ENCODE measurements at regions not wholly inside any gene's neighbourhood (a gene's known extent, or its start where the extent isn't known, plus 50 kb on each side); places are given as distances from the start of the nearest gene placed in this dataset.

DNA sequence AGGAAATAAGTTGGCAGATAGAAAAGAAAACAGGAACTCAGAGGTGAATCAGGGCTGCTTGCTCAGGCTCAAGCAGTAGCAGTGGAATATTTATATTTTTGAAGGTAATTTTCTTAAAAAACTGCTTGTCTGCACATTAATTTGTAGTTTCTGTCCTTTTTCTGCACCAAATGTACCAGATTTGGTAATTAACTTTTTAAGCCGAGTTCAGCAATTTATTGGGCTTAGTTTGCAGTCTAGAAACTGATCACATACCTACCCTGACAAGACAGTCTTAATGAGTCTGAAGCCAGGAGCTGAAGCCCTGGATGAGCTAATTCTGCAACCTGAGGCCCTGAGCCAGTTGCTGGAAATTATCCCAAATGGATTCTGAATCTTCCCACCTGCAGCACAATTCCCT is 647.0 kb downstream of the TDRD15 start:
- Histone ChIP-seq H3K4me3 (no peak overlapping the region), H3K4me2 (no peak overlapping the region), H3K9me3 (0 out of 3 replicates have a peak, but pooled peaks cover 3% of the 10 kb centered on the region), H3K4me1 (no peaks in the 10 kb centered on the region), H3K27ac (no peak overlapping the region)
- FAIRE-seq (no peak), DNase-seq (ENCODE audit: low read depth in 1 of 2, low spot score in 1 of 2) (no peak), ATAC-seq (no peak)
- POLR2A ChIA-PET: no interaction called here
- TF ChIP-seq RCOR1 (IDR thresholded peaks at IDR 0.05; ENCODE audit: low read depth, low read length) (no peak), ZNF302 (CRISPR knock-in tag; IDR thresholded peaks at IDR 0.05) (no peak), CEBPB (IDR thresholded peaks at IDR 0.05) (no peak), RNF2 (IDR thresholded peaks at IDR 0.05; ENCODE audit: borderline replicate concordance, low read depth) (no peak), FOSL2 (IDR thresholded peaks at IDR 0.05) (no peak), FOSL2 (CRISPR knock-in tag; IDR thresholded peaks at IDR 0.05) (no peak)
- 3% methylated on average over 1 of the region's 1 CpG for WGBS (ENCODE audit: missing lambda C conversion rate)
- CTCF ChIA-PET: no interaction called here

GRCh38 chr2:21772624-21773023 is 648.9 kb downstream of the TDRD15 start:
- WGBS (ENCODE audit: missing lambda C conversion rate): 0% methylated on average over 1 of the region's 1 CpG
- H3K9me3 ChIP-seq: no peaks in the 10 kb centered on the region
- no peak for DNase-seq (ENCODE audit: low read depth in 1 of 2, low spot score in 1 of 2)
- TF ChIP-seq NR3C1 (IDR thresholded peaks at IDR 0.05) (no peak), FOSL2 (IDR thresholded peaks at IDR 0.05) (no peak), FOSL2 (CRISPR knock-in tag; IDR thresholded peaks at IDR 0.05) (no peak), HOXA7 (CRISPR knock-in tag; IDR thresholded peaks at IDR 0.05) (no peak), POLR2AphosphoS2 (conservative IDR thresholded peaks at IDR 0.05; ENCODE audit: low read length) (no peak), EHMT2 (IDR thresholded peaks at IDR 0.05; ENCODE audit: low read depth) (no peak), RCOR1 (IDR thresholded peaks at IDR 0.05; ENCODE audit: low read depth, low read length) (no peak), CBX8 (IDR thresholded peaks at IDR 0.05) (no peak), RFX5 (IDR thresholded peaks at IDR 0.05) (no peak)
- TF ChIP-seq, protein P1, sequence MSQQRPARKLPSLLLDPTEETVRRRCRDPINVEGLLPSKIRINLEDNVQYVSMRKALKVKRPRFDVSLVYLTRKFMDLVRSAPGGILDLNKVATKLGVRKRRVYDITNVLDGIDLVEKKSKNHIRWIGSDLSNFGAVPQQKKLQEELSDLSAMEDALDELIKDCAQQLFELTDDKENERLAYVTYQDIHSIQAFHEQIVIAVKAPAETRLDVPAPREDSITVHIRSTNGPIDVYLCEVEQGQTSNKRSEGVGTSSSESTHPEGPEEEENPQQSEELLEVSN (IDR thresholded peaks at IDR 0.05; ENCODE audit: borderline replicate concordance, low read depth): no peak
- TF ChIP-seq, protein P2, sequence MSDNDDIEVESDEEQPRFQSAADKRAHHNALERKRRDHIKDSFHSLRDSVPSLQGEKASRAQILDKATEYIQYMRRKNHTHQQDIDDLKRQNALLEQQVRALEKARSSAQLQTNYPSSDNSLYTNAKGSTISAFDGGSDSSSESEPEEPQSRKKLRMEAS (IDR thresholded peaks at IDR 0.05): no peak
- no peak for FAIRE-seq
- H3K27ac ChIP-seq: no peak overlapping the region
- ATAC-seq: no peak
- ChIA-PET POLR2A (no interaction called here), CTCF (no interaction called here)
- no peak overlapping the region for H3K4me2 ChIP-seq
- no peak overlapping the region for H3K4me3 ChIP-seq
- H3K4me1 ChIP-seq: no peaks in the 10 kb centered on the region

GRCh38 chr2:21773168-21773567 is 649.4 kb downstream of the TDRD15 start:
- ChIA-PET CTCF (no interaction called here), POLR2A (no interaction called here)
- Histone ChIP-seq H3K4me1 (no peaks in the 10 kb centered on the region), H3K9me3 (no peaks in the 10 kb centered on the region), H3K27ac (no peak overlapping the region), H3K4me2 (no peak overlapping the region), H3K4me3 (no peak overlapping the region)
- no peak for ATAC-seq
- FAIRE-seq: no peak
- TF ChIP-seq FOXS1 (CRISPR knock-in tag; IDR thresholded peaks at IDR 0.05) (no peak), CBX2 (IDR thresholded peaks at IDR 0.05; ENCODE audit: borderline replicate concordance, low read depth) (no peak), ZC3H11A (IDR thresholded peaks at IDR 0.05) (no peak), ZNF302 (CRISPR knock-in tag; IDR thresholded peaks at IDR 0.05) (no peak), CHD2 (IDR thresholded peaks at IDR 0.05; ENCODE audit: low read length, partially characterized antibody) (no peak), RFX5 (IDR thresholded peaks at IDR 0.05) (no peak)
- TF ChIP-seq, protein P3, sequence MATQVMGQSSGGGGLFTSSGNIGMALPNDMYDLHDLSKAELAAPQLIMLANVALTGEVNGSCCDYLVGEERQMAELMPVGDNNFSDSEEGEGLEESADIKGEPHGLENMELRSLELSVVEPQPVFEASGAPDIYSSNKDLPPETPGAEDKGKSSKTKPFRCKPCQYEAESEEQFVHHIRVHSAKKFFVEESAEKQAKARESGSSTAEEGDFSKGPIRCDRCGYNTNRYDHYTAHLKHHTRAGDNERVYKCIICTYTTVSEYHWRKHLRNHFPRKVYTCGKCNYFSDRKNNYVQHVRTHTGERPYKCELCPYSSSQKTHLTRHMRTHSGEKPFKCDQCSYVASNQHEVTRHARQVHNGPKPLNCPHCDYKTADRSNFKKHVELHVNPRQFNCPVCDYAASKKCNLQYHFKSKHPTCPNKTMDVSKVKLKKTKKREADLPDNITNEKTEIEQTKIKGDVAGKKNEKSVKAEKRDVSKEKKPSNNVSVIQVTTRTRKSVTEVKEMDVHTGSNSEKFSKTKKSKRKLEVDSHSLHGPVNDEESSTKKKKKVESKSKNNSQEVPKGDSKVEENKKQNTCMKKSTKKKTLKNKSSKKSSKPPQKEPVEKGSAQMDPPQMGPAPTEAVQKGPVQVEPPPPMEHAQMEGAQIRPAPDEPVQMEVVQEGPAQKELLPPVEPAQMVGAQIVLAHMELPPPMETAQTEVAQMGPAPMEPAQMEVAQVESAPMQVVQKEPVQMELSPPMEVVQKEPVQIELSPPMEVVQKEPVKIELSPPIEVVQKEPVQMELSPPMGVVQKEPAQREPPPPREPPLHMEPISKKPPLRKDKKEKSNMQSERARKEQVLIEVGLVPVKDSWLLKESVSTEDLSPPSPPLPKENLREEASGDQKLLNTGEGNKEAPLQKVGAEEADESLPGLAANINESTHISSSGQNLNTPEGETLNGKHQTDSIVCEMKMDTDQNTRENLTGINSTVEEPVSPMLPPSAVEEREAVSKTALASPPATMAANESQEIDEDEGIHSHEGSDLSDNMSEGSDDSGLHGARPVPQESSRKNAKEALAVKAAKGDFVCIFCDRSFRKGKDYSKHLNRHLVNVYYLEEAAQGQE (IDR thresholded peaks at IDR 0.05): no peak
- DNase-seq (ENCODE audit: low read depth in 1 of 2, low spot score in 1 of 2): no peak
